DND-41 (cell line): ENCODE measurements at regions not wholly inside any gene's neighbourhood (a gene's known extent, or its start where the extent isn't known, plus 50 kb on each side); places are given as distances from the start of the nearest gene placed in this dataset.
"Not testable (repeated sequence)": the region's sequence is repeated elsewhere in the genome, so short reads cannot be mapped to it uniquely, and the experiment has no call there.

Source experiments
- ATAC-seq: fragments of 200-7000 bp; cut with Tn5 transposase; 3 replicates; pipeline ENCODE4 v1.9.1; 2021; ENCODE audit warnings: low read depth; ENCODE audit not compliant: insufficient read depth
- DNase-seq: peaks from one replicate; pipeline ENCODE4 v3.0.0-alpha.2; 2020
- H2AFZ ChIP-seq: 2 replicates; pipeline ENCODE4 v1.6.0; 2012; ENCODE audit warnings: low read depth, low read length
- H3K27ac ChIP-seq: 2 replicates; pipeline ENCODE4 v1.5.1; 2012; ENCODE audit warnings: low read length, inconsistent platforms
- H3K27me3 ChIP-seq: fragments of 200-600 bp; sonication (generic); 2 replicates; pipeline ENCODE4 v1.6.0; 2012; ENCODE audit warnings: low read length, mild to moderate bottlenecking, inconsistent platforms; ENCODE audit not compliant: insufficient read depth, poor library complexity
- H3K36me3 ChIP-seq: 2 replicates; pipeline ENCODE4 v1.5.1; 2012; ENCODE audit warnings: low read length, inconsistent platforms; ENCODE audit not compliant: insufficient read depth
- H3K4me1 ChIP-seq: 2 replicates; pipeline ENCODE4 v1.5.1; 2012; ENCODE audit warnings: mild to moderate bottlenecking, low read length; ENCODE audit not compliant: insufficient read depth
- H3K4me2 ChIP-seq: 2 replicates; pipeline ENCODE4 v1.6.0; 2012; ENCODE audit warnings: mild to moderate bottlenecking, moderate library complexity, low read length, inconsistent platforms; ENCODE audit not compliant: insufficient read depth
- H3K4me3 ChIP-seq, 2 experiments: fragments of 200-600 bp in 1 of 2; shearing (Covaris generic) in 1 of 2; 2 replicates each; pipeline ENCODE4 v1.5.1; 2012 to 2016; ENCODE audit warnings: inconsistent platforms in 2 of 2, low read length in 2 of 2, mild to moderate bottlenecking in 2 of 2, low read depth in 1 of 2, moderate library complexity in 1 of 2
- H3K79me2 ChIP-seq: 2 replicates; pipeline ENCODE4 v1.6.0; 2012; ENCODE audit warnings: low read length, inconsistent platforms; ENCODE audit not compliant: insufficient read depth
- H3K9ac ChIP-seq: 2 replicates; pipeline ENCODE4 v1.6.0; 2012; ENCODE audit warnings: low read depth, mild to moderate bottlenecking, inconsistent platforms, low read length, moderate library complexity
- H3K9me3 ChIP-seq: 2 replicates; pipeline ENCODE4 v1.5.1; 2012; ENCODE audit warnings: low read length, moderate library complexity, mild to moderate bottlenecking, inconsistent platforms; ENCODE audit not compliant: insufficient read depth, severe bottlenecking
- H4K20me1 ChIP-seq: 2 replicates; pipeline ENCODE4 v1.6.0; 2012; ENCODE audit warnings: low read length; ENCODE audit not compliant: insufficient read depth
- CTCF ChIP-seq: IDR thresholded peaks from 2 replicates; pipeline ENCODE4 v1.5.1; 2012; ENCODE audit warnings: borderline replicate concordance, low read length, moderate library complexity, mild to moderate bottlenecking; ENCODE audit not compliant: poor library complexity, severe bottlenecking; ENCODE audit errors: extremely low read depth
- EZH2 ChIP-seq: IDR thresholded peaks from 3 replicates; pipeline ENCODE4 v1.6.1; 2012; ENCODE audit warnings: borderline replicate concordance, low read depth, mild to moderate bottlenecking, moderate library complexity, low read length, inconsistent platforms; ENCODE audit not compliant: severe bottlenecking

GRCh38 chr10:84739641-84740040 is 411.3 kb downstream of the CCSER2 start:
- no peak overlapping the region for H3K4me2 ChIP-seq
- no peak overlapping the region for H3K9ac ChIP-seq
- no peak for TF ChIP-seq CTCF
- TF ChIP-seq EZH2: no peak
- H3K79me2 ChIP-seq: no peaks in the 10 kb centered on the region
- no peak overlapping the region for H3K4me3 ChIP-seq
- H2AFZ ChIP-seq: no peak overlapping the region
- ATAC-seq: no peak
- no peaks in the 10 kb centered on the region for H3K4me1 ChIP-seq
- H3K36me3 ChIP-seq: no peaks in the 10 kb centered on the region
- no peak for DNase-seq
- no peak overlapping the region for H3K27ac ChIP-seq
- H4K20me1 ChIP-seq: no peaks in the 10 kb centered on the region
- no peaks in the 10 kb centered on the region for H3K9me3 ChIP-seq
- H3K27me3 ChIP-seq: peaks cover 3% of the 10 kb centered on the region

GRCh38 chr10:84743483-84743882 is 415.1 kb downstream of the CCSER2 start:
- H3K9me3 ChIP-seq: no peaks in the 10 kb centered on the region
- no peak overlapping the region for H3K9ac ChIP-seq

GRCh38 chr10:84755311-84755710 is 426.9 kb downstream of the CCSER2 start:
- Histone ChIP-seq H3K4me3 (no peak overlapping the region), H4K20me1 (no peaks in the 10 kb centered on the region), H3K27ac (no peak overlapping the region), H3K4me2 (no peak overlapping the region), H3K27me3 (peaks cover 4% of the 10 kb centered on the region), H2AFZ (no peak overlapping the region), H3K9ac (no peak overlapping the region), H3K4me1 (no peaks in the 10 kb centered on the region), H3K36me3 (no peaks in the 10 kb centered on the region), H3K9me3 (no peaks in the 10 kb centered on the region), H3K79me2 (no peaks in the 10 kb centered on the region)
- TF ChIP-seq CTCF (no peak), EZH2 (no peak)
- ATAC-seq (no peak), DNase-seq (no peak)

More at GRCh38 chr10:84743483-84743882, 415.1 kb downstream of the CCSER2 start:
- H3K4me2 ChIP-seq: no peak overlapping the region
- peak; percentile 39 for TF ChIP-seq CTCF
- TF ChIP-seq EZH2: no peak
- no peaks in the 10 kb centered on the region for H3K27me3 ChIP-seq
- no peaks in the 10 kb centered on the region for H3K4me1 ChIP-seq
- H4K20me1 ChIP-seq: no peaks in the 10 kb centered on the region
- no peak overlapping the region for H2AFZ ChIP-seq
- no peak overlapping the region for H3K27ac ChIP-seq
- no peaks in the 10 kb centered on the region for H3K36me3 ChIP-seq
- H3K79me2 ChIP-seq: no peaks in the 10 kb centered on the region
- DNase-seq: no peak
- ATAC-seq: no peak
- no peak overlapping the region for H3K4me3 ChIP-seq

GRCh38 chr10:84756653-84757052 is 428.3 kb downstream of the CCSER2 start:
- not testable (repeated sequence) for H3K9ac ChIP-seq, H3K4me3 ChIP-seq, H3K27ac ChIP-seq, H3K79me2 ChIP-seq, H3K4me1 ChIP-seq, H3K4me2 ChIP-seq, DNase-seq, H2AFZ ChIP-seq, ATAC-seq, H3K9me3 ChIP-seq, H3K36me3 ChIP-seq, H4K20me1 ChIP-seq, H3K27me3 ChIP-seq

GRCh38 chr10:84761994-84762614 is 433.7 kb downstream of the CCSER2 start:
- DNase-seq, H4K20me1 ChIP-seq, H3K4me3 ChIP-seq, H3K9me3 ChIP-seq, H3K27me3 ChIP-seq, H3K27ac ChIP-seq, H3K4me1 ChIP-seq, H3K36me3 ChIP-seq, H3K9ac ChIP-seq, ATAC-seq, H2AFZ ChIP-seq, H3K79me2 ChIP-seq, H3K4me2 ChIP-seq: not testable (repeated sequence)
